H1 (cell line): ENCODE measurements at regions not wholly inside any gene's neighbourhood (a gene's known extent, or its start where the extent isn't known, plus 50 kb on each side); places are given as distances from the start of the nearest gene placed in this dataset.
A peak's percentile ranks its signal among the peaks of the same experiment; 100 is the strongest.

Experiments used
- CTCF ChIA-PET: fragments of 300-600 bp; sonication (Branson Sonifier 250); formaldehyde crosslinking; loops from one replicate; lab custom pipeline; 2021; ENCODE audit not compliant: partially characterized antibody; lab: Charles Lee
- POLR2A ChIA-PET: fragments of 300-600 bp; sonication (Branson Sonifier 250); formaldehyde crosslinking; loops from one replicate; lab custom pipeline; 2021; ENCODE audit warnings: inconsistent platforms; ENCODE audit not compliant: partially characterized antibody; lab: Charles Lee
- DNase-seq, 2 experiments: peaks; one replicate each; pipeline versions ENCODE4 v3.0.0 to v3.0.0-alpha.2; 2010 to 2022; ENCODE audit warnings: low spot score in 2 of 2, low read depth in 1 of 2, mixed read lengths in 1 of 2
- FAIRE-seq: peaks from 2 replicates; lab custom pipeline; 2011; peaks lifted over from hg19 to GRCh38; lab: Jason Lieb, UNC
- H2AFZ ChIP-seq: 2 replicates; pipeline ENCODE4 v1.8.1; 2012; ENCODE audit warnings: low read length, inconsistent platforms
- H2AK5ac ChIP-seq: 2 replicates; pipeline ENCODE4 v1.6.1; 2013; ENCODE audit warnings: low read depth, low read length
- H2BK120ac ChIP-seq: replicated peaks from 2 replicates; pipeline ENCODE3; 2013; ENCODE audit warnings: low read depth, low read length, inconsistent platforms
- H2BK12ac ChIP-seq: 2 replicates; pipeline ENCODE4 v1.6.1; 2013; ENCODE audit warnings: low read depth, low read length
- H2BK15ac ChIP-seq: 2 replicates; pipeline ENCODE4 v1.6.1; 2013; ENCODE audit warnings: low read length
- H2BK20ac ChIP-seq: 2 replicates; pipeline ENCODE4 v1.6.1; 2013; ENCODE audit warnings: low read length
- H2BK5ac ChIP-seq: 2 replicates; pipeline ENCODE4 v1.6.1; 2013; ENCODE audit warnings: low read depth, low read length
- H3K14ac ChIP-seq: 2 replicates; pipeline ENCODE4 v1.6.1; 2013; ENCODE audit warnings: inconsistent platforms; ENCODE audit not compliant: insufficient read length
- H3K18ac ChIP-seq: 2 replicates; pipeline ENCODE4 v1.6.1; 2013; ENCODE audit warnings: low read length; ENCODE audit errors: extremely low read depth
- H3K23ac ChIP-seq: 2 replicates; pipeline ENCODE4 v1.6.1; 2013; ENCODE audit warnings: inconsistent platforms; ENCODE audit not compliant: insufficient read length
- H3K23me2 ChIP-seq: 2 replicates; pipeline ENCODE4 v1.6.1; 2013; ENCODE audit warnings: low read depth, low read length
- H3K27ac ChIP-seq: 2 replicates; pipeline ENCODE4 v1.6.1; 2011; ENCODE audit warnings: low read depth, low read length, inconsistent platforms
- H3K27me3 ChIP-seq, 4 experiments: replicated peaks in 1 of 4; 1 replicate in 1 of 4; 2 replicates in 3 of 4; pipeline versions ENCODE4 v1.6.1 to v1.8.1; 2011 to 2013; ENCODE audit warnings: low read length in 3 of 4, mild to moderate bottlenecking in 3 of 4, inconsistent platforms in 2 of 4, mixed read lengths in 2 of 4, moderate library complexity in 1 of 4; ENCODE audit not compliant: control insufficient read depth in 3 of 4, insufficient read depth in 3 of 4; ENCODE audit errors: extremely low read depth in 1 of 4
- H3K36me3 ChIP-seq, 4 experiments: 2 replicates each; pipeline versions ENCODE4 v1.6.1 to v1.8.1; 2011 to 2013; ENCODE audit warnings: mild to moderate bottlenecking in 4 of 4, low read length in 3 of 4, moderate library complexity in 2 of 4, control low read depth in 1 of 4, inconsistent platforms in 1 of 4; ENCODE audit not compliant: insufficient read depth in 4 of 4, control insufficient read depth in 2 of 4
- H3K4ac ChIP-seq: replicated peaks from 2 replicates; pipeline ENCODE3; 2013; ENCODE audit warnings: low read length, low read depth, mixed read lengths, inconsistent platforms; ENCODE audit not compliant: insufficient read length
- H3K4me1 ChIP-seq, 4 experiments: replicated peaks in 1 of 4; 1 replicate in 1 of 4; 2 replicates in 3 of 4; pipeline versions ENCODE4 v1.6.1 to v1.8.1; 2011 to 2013; ENCODE audit warnings: low read length in 3 of 4, inconsistent platforms in 2 of 4, mixed read lengths in 1 of 4; ENCODE audit not compliant: insufficient read depth in 4 of 4, control insufficient read depth in 3 of 4
- H3K4me2 ChIP-seq, 2 experiments: 2 replicates each; pipeline versions ENCODE4 v1.6.1 to v1.8.1; 2011 to 2013; ENCODE audit warnings: low read depth in 2 of 2, low read length in 2 of 2, control low read depth in 1 of 2, inconsistent platforms in 1 of 2, mild to moderate bottlenecking in 1 of 2; ENCODE audit not compliant: insufficient read depth in 1 of 2
- H3K4me3 ChIP-seq, 4 experiments: fragments of 200-600, 300-600 bp in 1 of 4; sonication (generic), shearing (Covaris generic), sonication (Bioruptor Twin) in 1 of 4; 2 replicates each; pipeline versions ENCODE4 v1.5.1 to v1.8.1; 2011 to 2016; ENCODE audit warnings: low read length in 4 of 4, low read depth in 3 of 4, control low read depth in 2 of 4, inconsistent platforms in 2 of 4, mild to moderate bottlenecking in 2 of 4, mixed read lengths in 1 of 4, moderate library complexity in 1 of 4; ENCODE audit not compliant: insufficient read depth in 2 of 4; ENCODE audit errors: extremely low read depth in 1 of 4
- H3K56ac ChIP-seq: replicated peaks from 2 replicates; pipeline ENCODE3; 2013; ENCODE audit warnings: low read depth, mild to moderate bottlenecking, mixed read lengths, low read length, inconsistent platforms; ENCODE audit not compliant: insufficient read length
- H3K79me1 ChIP-seq: 2 replicates; pipeline ENCODE4 v1.6.1; 2013; ENCODE audit warnings: low read depth, low read length, control low read depth
- H3K79me2 ChIP-seq, 2 experiments: 2 replicates each; pipeline versions ENCODE4 v1.6.1 to v1.8.1; 2012 to 2013; ENCODE audit warnings: low read length in 2 of 2, mild to moderate bottlenecking in 2 of 2, inconsistent platforms in 1 of 2; ENCODE audit not compliant: insufficient read depth in 2 of 2, control insufficient read depth in 1 of 2
- H3K9ac ChIP-seq, 4 experiments: replicated peaks in 1 of 4; 1 replicate in 1 of 4; 2 replicates in 3 of 4; pipeline versions ENCODE4 v1.6.1 to v1.8.1; 2011 to 2013; ENCODE audit warnings: low read depth in 3 of 4, low read length in 3 of 4, control low read depth in 2 of 4, mild to moderate bottlenecking in 2 of 4, moderate library complexity in 2 of 4, inconsistent platforms in 1 of 4; ENCODE audit errors: extremely low read depth in 1 of 4
- H3K9me3 ChIP-seq, 2 experiments: 2 replicates each; pipeline versions ENCODE4 v1.6.1 to v1.8.1; 2012 to 2013; ENCODE audit warnings: mild to moderate bottlenecking in 2 of 2, moderate library complexity in 2 of 2, control low read depth in 1 of 2, inconsistent platforms in 1 of 2, low read depth in 1 of 2, low read length in 1 of 2, mixed read lengths in 1 of 2; ENCODE audit not compliant: insufficient read depth in 2 of 2
- H4K20me1 ChIP-seq, 2 experiments: replicated peaks in 1 of 2; 2 replicates each; pipeline versions ENCODE3 to v1.8.1; 2011 to 2013; ENCODE audit warnings: inconsistent platforms in 2 of 2, low read length in 2 of 2, mild to moderate bottlenecking in 1 of 2; ENCODE audit not compliant: insufficient read depth in 2 of 2, control insufficient read depth in 1 of 2
- H4K5ac ChIP-seq: 2 replicates; pipeline ENCODE4 v1.6.1; 2013; ENCODE audit warnings: low read length, low read depth, mixed read lengths, inconsistent platforms; ENCODE audit not compliant: insufficient read length
- H4K8ac ChIP-seq: 2 replicates; pipeline ENCODE4 v1.8.0; 2013; ENCODE audit warnings: mild to moderate bottlenecking, moderate library complexity, low read length, inconsistent platforms; ENCODE audit not compliant: insufficient read depth; ENCODE audit errors: extremely low read depth
- H4K91ac ChIP-seq: replicated peaks from 2 replicates; pipeline ENCODE3; 2013; ENCODE audit warnings: low read length, mixed read lengths, inconsistent platforms; ENCODE audit not compliant: insufficient read length
- ATF2 ChIP-seq: IDR thresholded peaks from 2 replicates; pipeline ENCODE4 v1.6.1; 2012; ENCODE audit warnings: low read length, inconsistent platforms
- ATF3 ChIP-seq: IDR thresholded peaks from 2 replicates; pipeline ENCODE4 v1.6.1; 2011; ENCODE audit warnings: low read depth, mild to moderate bottlenecking, low read length; ENCODE audit not compliant: insufficient read depth
- CEBPB ChIP-seq: IDR thresholded peaks from 2 replicates; pipeline ENCODE4 v1.6.1; 2012; ENCODE audit warnings: low read depth, low read length
- CHD2 ChIP-seq: IDR thresholded peaks from 2 replicates; pipeline ENCODE4 v1.6.1; 2012; ENCODE audit warnings: low read length, improper control_type of control experiment
- HDAC6 ChIP-seq: IDR thresholded peaks from one replicate; pipeline ENCODE4 v1.7.1; 2012; ENCODE audit warnings: low read depth, mild to moderate bottlenecking, inconsistent platforms, low read length, moderate library complexity
- KDM4A ChIP-seq: IDR thresholded peaks from one replicate; pipeline ENCODE4 v1.7.1; 2012; ENCODE audit warnings: low read depth, mild to moderate bottlenecking, moderate library complexity, low read length, inconsistent platforms; ENCODE audit not compliant: severe bottlenecking
- KDM5A ChIP-seq: fragments of 200-600 bp; IDR thresholded peaks from 2 replicates; pipeline ENCODE4 v1.7.1; 2012; ENCODE audit warnings: mild to moderate bottlenecking, low read length, inconsistent platforms, mixed read lengths
- POLR2AphosphoS5 ChIP-seq: IDR thresholded peaks from 2 replicates; pipeline ENCODE4 v1.6.1; 2011; ENCODE audit warnings: low read depth, low read length
- POU5F1 ChIP-seq: IDR thresholded peaks from 2 replicates; pipeline ENCODE4 v1.6.1; 2011; ENCODE audit warnings: low read depth, mild to moderate bottlenecking, low read length, moderate library complexity
- RNF2 ChIP-seq: fragments of 200-900, 300-1000 bp; sonication (generic); IDR thresholded peaks from 2 replicates; pipeline ENCODE4 v1.7.1; 2016; ENCODE audit warnings: borderline replicate concordance, low read depth, mild to moderate bottlenecking, antibody characterized with exemption, low read length; ENCODE audit not compliant: poor library complexity, severe bottlenecking; ENCODE audit errors: missing control alignments
- WGBS, 2 experiments: shearing (Covaris generic) in 1 of 2; methylation state at CpG; one replicate each; pipeline versions ENCODE4 v1.1.6 to v1.1.7; 2013 to 2015; ENCODE audit warnings: low lambda C conversion rate in 2 of 2, mixed read lengths in 2 of 2, inconsistent platforms in 1 of 2, low coverage in 1 of 2, missing lambda C conversion rate in 1 of 2; ENCODE audit not compliant: insufficient replicate concordance in 2 of 2, insufficient coverage in 1 of 2, insufficient read length in 1 of 2; ENCODE audit errors: extremely low coverage in 1 of 2, missing lambda C conversion rate in 1 of 2; 5-methylcytosine and 5-hydroxymethylcytosine counted together

GRCh38 chr17:78300962-78301820, 58.7 kb downstream of the SOCS3 start:
- Histone ChIP-seq H4K91ac (no peak overlapping the region), H3K27me3 (no peaks in the 10 kb centered on the region), H3K23ac (no peak overlapping the region), H2BK5ac (no peak overlapping the region), H2AK5ac (no peak overlapping the region), H3K56ac (no peak overlapping the region), H3K27ac (no peak overlapping the region), H3K14ac (no peak overlapping the region), H3K79me2 (no peaks in the 10 kb centered on the region), H3K4ac (no peak overlapping the region), H2BK15ac (peak overlapping the region; percentile 65; the same call in 1 of the 2 replicates), H4K20me1 (no peaks in the 10 kb centered on the region), H3K9me3 (0 out of 4 replicates have a peak, but pooled peaks cover 0 to 3% of the 10 kb centered on the region in 2 experiments), H3K4me2 (no peak overlapping the region), H3K23me2 (no peaks in the 10 kb centered on the region), H3K79me1 (no peaks in the 10 kb centered on the region), H3K4me3 (no peak overlapping the region), H3K36me3 (no peaks in the 10 kb centered on the region), H4K5ac (no peak overlapping the region), H2AFZ (0 out of 2 replicates have a peak overlapping the region, but pooled peaks have one; percentile 51), H2BK20ac (no peak overlapping the region), H2BK120ac (no peak overlapping the region), H3K4me1 (no peaks in the 10 kb centered on the region), H4K8ac (no peak overlapping the region), H2BK12ac (no peak overlapping the region), H3K9ac (no peak overlapping the region), H3K18ac (no peak overlapping the region)
- DNase-seq (no peak), FAIRE-seq (no peak)
- ChIA-PET CTCF (interaction anchor here (1.0 to 2.4 kb wide), 5 partner anchors 9 to 149 kb away, joined by 3 to 8 read pairs (median 4); no protein-coding TSS in a partner anchor), POLR2A (interaction anchor here (0.6 kb wide), 1 partner anchor 79 kb away, joined by 4 read pairs; no protein-coding TSS in a partner anchor)
- 91% methylated on average over 19 of the region's 19 CpGs; no CpG with 5 or more reads in 1 of the 2 experiments for WGBS, 2 experiments
- no peak for TF ChIP-seq RNF2
- TF ChIP-seq CEBPB, result no peak
- TF ChIP-seq KDM5A, result no peak
- TF ChIP-seq POU5F1, result no peak
- TF ChIP-seq HDAC6, result no peak
- TF ChIP-seq KDM4A, result no peak
- TF ChIP-seq ATF2, result no peak
- no peak for TF ChIP-seq POLR2AphosphoS5
- TF ChIP-seq ATF3, result no peak
- TF ChIP-seq CHD2, result no peak
